ENCODE measurements at regions not wholly inside any gene's neighbourhood (a gene's known extent, or its start where the extent isn't known, plus 50 kb on each side); places are given as distances from the start of the nearest gene placed in this dataset.

GRCh38 chr12:111105294-111105693 lies 184.9 kb upstream of the MYL2 start:
- Histone ChIP-seq H3K27ac (no peak overlapping the region), H3K36me3 (no peaks in the 10 kb centered on the region), H3K27me3 (peaks cover 0 to 26% of the 10 kb centered on the region in 2 donors), H3K4me1 (no peaks in the 10 kb centered on the region), H3K4me3 (no peak overlapping the region), H3K9me3 (no peaks in the 10 kb centered on the region)
- intact Hi-C loops (cut with DNase I; ENCODE audit: low total_unique reads): no loop called here
- TF ChIP-seq POLR2A (IDR thresholded peaks at IDR 0.05): no peak
- TF ChIP-seq CTCF (IDR thresholded peaks at IDR 0.05): no peak
- TF ChIP-seq POLR2AphosphoS5 (IDR thresholded peaks at IDR 0.05): no peak
- DNase-seq (ENCODE audit: low spot score in 2 of 2): no peak

GRCh38 chr12:111103583-111103982 lies 183.2 kb upstream of the MYL2 start:
- H3K27me3 ChIP-seq: peaks cover 0 to 38% of the 10 kb centered on the region in 2 donors
- intact Hi-C loops (cut with DNase I; ENCODE audit: low total_unique reads): no loop called here
- TF ChIP-seq POLR2AphosphoS5 (IDR thresholded peaks at IDR 0.05): no peak
- no peak for TF ChIP-seq POLR2A (IDR thresholded peaks at IDR 0.05)
- no peak for TF ChIP-seq CTCF (IDR thresholded peaks at IDR 0.05)

GRCh38 chr12:111102102-111102739 lies 181.8 kb upstream of the MYL2 start:
- DNase-seq (ENCODE audit: low spot score in 2 of 2): peak; percentile 69 to 76
- no peak for TF ChIP-seq POLR2A (IDR thresholded peaks at IDR 0.05)
- TF ChIP-seq CTCF (IDR thresholded peaks at IDR 0.05): no peak
- no peak for TF ChIP-seq POLR2AphosphoS5 (IDR thresholded peaks at IDR 0.05)
- no peak overlapping the region for H3K27ac ChIP-seq
- no peak overlapping the region for H3K4me3 ChIP-seq
- intact Hi-C loops (cut with DNase I; ENCODE audit: low total_unique reads): no loop called here
- H3K36me3 ChIP-seq: no peaks in the 10 kb centered on the region
- no peaks in the 10 kb centered on the region for H3K9me3 ChIP-seq
- H3K27me3 ChIP-seq: peaks cover 0 to 42% of the 10 kb centered on the region in 2 donors
- H3K4me1 ChIP-seq: no peaks in the 10 kb centered on the region

More at GRCh38 chr12:111103583-111103982, 183.2 kb upstream of the MYL2 start:
- Histone ChIP-seq H3K27ac (no peak overlapping the region), H3K9me3 (no peaks in the 10 kb centered on the region), H3K4me3 (no peak overlapping the region), H3K36me3 (no peaks in the 10 kb centered on the region), H3K4me1 (no peaks in the 10 kb centered on the region)
- DNase-seq (ENCODE audit: low spot score in 2 of 2): no peak

- intact Hi-C loops (cut with DNase I; ENCODE audit: low total_unique reads): no loop called here
Measured at GRCh38 chr12:111101003-111101402, 180.6 kb upstream of the MYL2 start.

GRCh38 chr12:111100554-111100953 lies 180.2 kb upstream of the MYL2 start:
- intact Hi-C loops (cut with DNase I; ENCODE audit: low total_unique reads): no loop called here

More at GRCh38 chr12:111101003-111101402, 180.6 kb upstream of the MYL2 start:
- no peak overlapping the region for H3K27ac ChIP-seq
- H3K4me3 ChIP-seq: no peak overlapping the region
- TF ChIP-seq CTCF (IDR thresholded peaks at IDR 0.05): no peak
- H3K4me1 ChIP-seq: no peaks in the 10 kb centered on the region
- H3K27me3 ChIP-seq: peaks cover 0 to 38% of the 10 kb centered on the region in 2 donors
- no peaks in the 10 kb centered on the region for H3K36me3 ChIP-seq
- no peaks in the 10 kb centered on the region for H3K9me3 ChIP-seq
- DNase-seq (ENCODE audit: low spot score in 2 of 2): no peak

More at GRCh38 chr12:111100554-111100953, 180.2 kb upstream of the MYL2 start:
- Histone ChIP-seq H3K27ac (no peak overlapping the region), H3K4me1 (no peaks in the 10 kb centered on the region), H3K9me3 (no peaks in the 10 kb centered on the region), H3K27me3 (peaks cover 0 to 39% of the 10 kb centered on the region in 2 donors), H3K4me3 (no peak overlapping the region), H3K36me3 (no peaks in the 10 kb centered on the region)
- no peak for DNase-seq (ENCODE audit: low spot score in 2 of 2)
- TF ChIP-seq POLR2AphosphoS5 (IDR thresholded peaks at IDR 0.05) (no peak), POLR2A (IDR thresholded peaks at IDR 0.05) (no peak), CTCF (IDR thresholded peaks at IDR 0.05) (no peak)

Data from breast epithelium (tissue), 4 donors.